ENCODE measurements at regions not wholly inside any gene's neighbourhood (a gene's known extent, or its start where the extent isn't known, plus 50 kb on each side); places are given as distances from the start of the nearest gene placed in this dataset.
A peak's percentile ranks its signal among the peaks of the same experiment; 100 is the strongest.

GRCh38 chr7:85074-85882 is 107.1 kb upstream of the FAM20C start:
- no peak for DNase-seq

GRCh38 chr7:85883-86515 is 106.4 kb upstream of the FAM20C start:
- DNase-seq, result no peak

- DNase-seq, result no peak
Observed at GRCh38 chr7:86629-87028, 105.7 kb upstream of the FAM20C start.

- DNase-seq, result no peak
Observed at GRCh38 chr7:87047-87446, 105.3 kb upstream of the FAM20C start.

GRCh38 chr7:87671-88070 is 104.7 kb upstream of the FAM20C start:
- DNase-seq, result no peak

GRCh38 chr7:88095-88926 is 104.1 kb upstream of the FAM20C start:
- DNase-seq, result no peak

- DNase-seq, result no peak
Observed at GRCh38 chr7:88927-89231, 103.5 kb upstream of the FAM20C start.

GRCh38 chr7:89232-90019 is 102.9 kb upstream of the FAM20C start:
- DNase-seq, result peak in 1 of 14 donors; percentile 78

GRCh38 chr7:90111-91063 is 102.0 kb upstream of the FAM20C start:
- DNase-seq, result no peak

GRCh38 chr7:91396-92175 is 100.8 kb upstream of the FAM20C start:
- no peak for DNase-seq

- DNase-seq, result no peak
Observed at GRCh38 chr7:92231-92674, 100.1 kb upstream of the FAM20C start.

- DNase-seq, result no peak
Observed at GRCh38 chr7:92888-93672, 99.3 kb upstream of the FAM20C start.

- no peak for DNase-seq
Observed at GRCh38 chr7:94251-94801, 98.0 kb upstream of the FAM20C start.

- DNase-seq, result no peak
Observed at GRCh38 chr7:95180-95862, 97.0 kb upstream of the FAM20C start.

- DNase-seq, result no peak
Observed at GRCh38 chr7:95863-96260, 96.5 kb upstream of the FAM20C start.

- DNase-seq, result no peak
Observed at GRCh38 chr7:96861-97260, 95.5 kb upstream of the FAM20C start.

- no peak for DNase-seq
Observed at GRCh38 chr7:97310-97841, 95.0 kb upstream of the FAM20C start.

All from C1 segment of cervical spinal cord (tissue), 14 donors.